ENCODE measurements at regions not wholly inside any gene's neighbourhood (a gene's known extent, or its start where the extent isn't known, plus 50 kb on each side); places are given as distances from the start of the nearest gene placed in this dataset.
"Not testable (repeated sequence)": the region's sequence is repeated elsewhere in the genome, so short reads cannot be mapped to it uniquely, and the experiment has no call there.

- no peak for DNase-seq (ENCODE audit: low read depth)
Measured at GRCh38 chr7:148514236-148514635, 76.3 kb upstream of the C7orf33 start.

- no peak for DNase-seq (ENCODE audit: low read depth)
Measured at GRCh38 chr7:148515237-148515636, 75.3 kb upstream of the C7orf33 start.

DNA sequence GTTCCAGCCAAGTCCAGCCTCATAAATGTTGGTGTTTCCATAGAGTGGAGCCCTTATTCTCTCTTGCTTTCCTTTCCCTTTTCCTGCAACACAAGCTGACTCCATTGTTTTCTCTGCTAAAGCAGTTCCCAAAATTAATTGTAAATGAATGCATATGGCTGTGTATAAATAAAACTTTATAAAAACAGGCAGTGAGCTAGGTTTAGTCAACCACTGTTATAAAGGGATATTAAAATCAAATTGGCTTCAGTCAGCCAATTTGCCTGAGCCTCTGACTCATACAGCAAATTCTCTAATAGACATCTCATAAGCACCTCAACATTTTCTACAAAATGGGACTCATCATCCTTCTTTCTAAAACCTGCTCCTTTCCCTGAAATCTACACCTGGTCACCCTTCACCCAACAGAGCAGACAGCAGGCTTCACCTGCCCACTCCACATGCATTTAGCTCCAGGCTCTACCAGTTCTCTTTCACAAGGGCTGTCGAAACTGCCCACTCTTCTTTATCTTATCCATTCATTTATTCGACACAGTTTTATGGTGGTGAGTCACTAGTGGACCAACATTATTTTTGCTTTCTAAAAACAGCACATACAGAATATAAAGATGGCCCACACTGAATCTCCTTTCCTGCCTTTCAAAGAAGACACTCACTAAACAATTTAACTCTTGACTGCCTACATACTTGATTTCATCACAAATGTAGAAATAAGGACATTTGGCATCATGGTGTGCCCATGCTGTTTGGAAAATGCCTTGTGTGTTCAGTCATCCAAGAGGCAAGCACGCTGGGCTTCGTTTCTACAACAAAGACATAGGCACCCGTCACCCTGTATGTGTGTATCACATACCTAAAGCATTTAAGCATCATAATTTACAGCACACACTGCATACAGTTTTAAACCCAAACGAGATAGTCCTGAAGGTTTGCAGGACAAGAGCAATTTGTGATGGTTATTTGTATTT is 74.6 kb upstream of the C7orf33 start:
- no peak for DNase-seq (ENCODE audit: low read depth)

DNA sequence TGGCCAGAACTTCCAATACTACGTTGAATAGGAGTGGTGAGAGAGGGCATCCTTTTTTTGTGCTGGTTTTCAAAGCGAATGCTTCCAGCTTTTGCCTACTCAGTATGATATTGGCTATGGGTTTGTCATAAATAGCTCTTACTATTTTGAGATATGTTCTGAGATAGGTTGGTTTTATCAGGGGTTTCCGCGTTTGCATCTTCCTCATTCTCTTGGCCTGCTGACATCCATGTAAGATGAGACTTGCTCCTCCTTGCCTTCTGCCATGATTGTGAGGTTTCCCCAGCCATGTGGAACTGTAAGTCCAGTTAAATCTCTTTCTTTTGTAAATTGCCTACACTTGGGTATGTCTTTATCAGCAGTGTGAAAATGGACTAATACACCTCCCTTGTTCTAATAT is 71.2 kb upstream of the C7orf33 start:
- not testable (repeated sequence) for DNase-seq (ENCODE audit: low read depth)

DNA sequence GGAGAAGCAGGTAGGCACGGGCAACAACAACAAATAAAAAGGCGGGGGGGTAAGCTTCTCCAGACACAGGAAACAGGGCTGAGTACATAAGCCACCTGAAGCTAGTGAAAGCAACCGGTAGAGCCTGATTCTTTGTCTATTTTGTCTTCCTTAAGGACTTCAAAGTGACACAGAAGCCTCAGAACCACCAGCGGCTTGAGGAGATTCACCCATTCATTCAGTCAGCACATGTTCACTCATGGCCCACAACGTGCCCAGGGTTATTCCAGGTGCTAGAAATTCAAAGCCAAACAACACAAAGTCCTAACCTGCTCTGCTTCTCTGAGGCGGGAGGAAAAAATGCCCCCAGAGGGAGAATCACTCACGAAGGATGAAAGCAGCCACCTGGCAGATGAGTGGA is 69.3 kb upstream of the C7orf33 start:
- no peak for DNase-seq (ENCODE audit: low read depth)

- no peak for DNase-seq (ENCODE audit: low read depth)
Measured at GRCh38 chr7:148523550-148523949, 67.0 kb upstream of the C7orf33 start.

DNA sequence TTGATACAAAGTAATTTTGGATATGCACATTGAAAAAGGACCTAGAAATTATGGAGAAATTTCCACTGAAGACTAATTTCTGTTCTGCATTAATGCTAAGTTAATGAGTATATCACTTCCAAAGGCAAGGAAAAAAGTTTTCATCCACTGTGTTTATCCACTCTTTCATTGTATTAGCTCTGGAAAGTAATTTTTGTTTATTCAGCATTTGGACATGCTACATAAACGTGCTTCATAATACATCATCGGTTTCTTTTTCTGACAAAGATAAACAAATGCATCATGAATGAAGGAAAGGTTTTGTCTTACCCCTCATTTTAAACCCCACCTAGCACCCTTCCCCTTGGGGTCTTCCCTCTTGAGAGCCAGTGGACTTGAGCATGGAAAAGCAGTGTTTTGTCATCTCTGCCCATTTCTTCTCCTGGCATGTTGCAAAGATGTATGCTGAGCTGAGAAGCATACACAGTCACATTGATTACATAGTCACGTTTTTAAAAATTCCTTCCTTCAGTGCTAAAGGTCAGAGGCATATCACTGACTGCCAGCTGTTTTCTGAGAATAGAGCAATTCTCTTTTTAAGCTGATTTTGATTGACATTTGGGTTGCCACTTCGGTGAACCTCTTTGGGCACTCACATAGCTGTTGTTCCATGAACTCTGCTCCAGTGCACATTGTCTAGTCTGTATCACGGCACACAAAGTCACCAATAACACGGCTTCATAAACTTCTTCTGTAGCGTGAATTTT is 65.9 kb upstream of the C7orf33 start:
- no peak for DNase-seq (ENCODE audit: low read depth)

GRCh38 chr7:148527717-148528168 is 62.8 kb upstream of the C7orf33 start:
- DNase-seq (ENCODE audit: low read depth), result peak; percentile 79

- DNase-seq (ENCODE audit: low read depth), result no peak
Measured at GRCh38 chr7:148535217-148535616, 55.3 kb upstream of the C7orf33 start.

DNA sequence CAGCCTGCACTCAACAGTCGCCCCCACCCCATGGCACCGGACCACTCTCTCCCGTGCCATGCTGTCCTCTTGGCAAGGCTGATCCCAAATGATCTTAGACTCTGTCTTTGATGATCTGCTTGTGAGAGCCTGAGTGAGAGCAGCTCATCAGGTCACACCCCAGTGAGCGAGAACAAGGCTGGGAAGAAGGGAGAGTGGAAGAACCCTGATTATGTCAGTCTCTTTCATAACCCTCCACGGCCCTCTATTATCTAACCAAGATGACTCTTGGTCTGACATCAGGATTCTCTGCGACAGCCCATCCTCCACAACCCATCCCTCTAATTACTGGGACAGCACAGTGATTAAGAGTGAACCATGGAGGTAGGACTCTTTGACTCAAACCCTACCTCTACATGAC is 53.1 kb upstream of the C7orf33 start:
- DNase-seq (ENCODE audit: low read depth), result no peak

DNA sequence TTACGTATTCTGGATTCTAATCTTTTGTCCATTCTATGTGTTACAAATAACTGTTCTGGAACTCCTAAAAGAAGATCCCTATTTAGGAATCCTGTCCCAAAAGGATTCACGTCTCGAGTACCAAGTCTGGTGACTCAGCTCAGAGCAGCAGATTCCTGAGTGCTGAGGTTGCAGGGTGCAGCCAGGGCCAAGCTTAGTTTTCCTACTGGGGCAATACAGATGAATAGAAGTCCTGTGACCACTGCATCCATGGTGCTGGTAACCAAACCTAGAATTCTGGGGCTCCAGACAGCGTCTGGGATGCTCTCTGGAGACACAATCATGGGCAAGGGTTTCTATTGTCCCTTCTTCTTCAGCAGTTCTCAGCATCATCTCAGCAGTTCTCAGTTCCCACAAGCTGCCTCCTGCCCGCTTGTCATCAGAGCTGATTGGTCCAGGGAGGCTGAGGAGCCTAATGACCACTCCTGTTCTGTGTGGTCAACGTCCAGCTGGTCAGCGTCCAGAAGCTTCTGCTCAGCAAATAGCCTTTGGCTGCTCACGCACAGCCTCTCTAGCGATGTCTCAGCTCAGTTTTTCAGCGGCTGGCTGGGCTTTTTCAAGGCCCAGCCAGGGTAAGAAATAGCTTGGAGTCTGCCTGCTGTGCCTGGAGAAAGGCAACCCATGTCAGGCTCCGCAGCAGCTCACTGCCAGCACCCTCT is 50.4 kb upstream of the C7orf33 start:
- DNase-seq (ENCODE audit: low read depth), result no peak

Data from T follicular helper cell (primary cell).